ENCODE measurements at regions not wholly inside any gene's neighbourhood (a gene's known extent, or its start where the extent isn't known, plus 50 kb on each side); places are given as distances from the start of the nearest gene placed in this dataset.

GRCh38 chr6:15714658-15715057, 51.8 kb upstream of the DTNBP1 start:
- RAD21 ChIA-PET (ENCODE audit: low non-redundant PET in 1 of 2, low total read pairs in 2 of 2, uncharacterized antibody in 2 of 2, unreplicated experiment in 2 of 2), result no interaction called here
- BruUV-seq (replicated peaks), result no TSS peak
- no peaks in the 10 kb centered on the region for H3K27me3 ChIP-seq (ENCODE audit: insufficient read depth, low read length)

GRCh38 chr6:15713325-15713724, 50.5 kb upstream of the DTNBP1 start:
- intact Hi-C loops (cut with micrococcal nuclease), result no loop called here
- H3K4me2 ChIP-seq (ENCODE audit: low read length), result no peak overlapping the region
- no peak overlapping the region for H3K9ac ChIP-seq (ENCODE audit: low read length)
- ATAC-seq, result no peak
- POLR2A ChIA-PET, result no interaction called here
- no peak overlapping the region for H3K27ac ChIP-seq (ENCODE audit: low read depth, low read length)
- no peaks in the 10 kb centered on the region for H3K27me3 ChIP-seq (ENCODE audit: insufficient read depth, low read length)
- no peaks in the 10 kb centered on the region for H4K20me1 ChIP-seq (ENCODE audit: insufficient read depth)
- no peak overlapping the region for H2AFZ ChIP-seq (ENCODE audit: low read depth, low read length, poor library complexity, severe bottlenecking)
- CTCF ChIA-PET, result no interaction called here
- RAD21 ChIA-PET (ENCODE audit: low non-redundant PET in 1 of 2, low total read pairs in 2 of 2, uncharacterized antibody in 2 of 2, unreplicated experiment in 2 of 2), result no interaction called here
- H3K79me2 ChIP-seq (ENCODE audit: insufficient read depth, low read length), result no peaks in the 10 kb centered on the region
- H3K9me2 ChIP-seq (ENCODE audit: insufficient read depth), result no peaks in the 10 kb centered on the region
- BruUV-seq (replicated peaks), result no TSS peak
- H3K4me1 ChIP-seq (ENCODE audit: control insufficient read depth in 1 of 2, insufficient read depth in 2 of 2, low read length in 2 of 2), result peaks cover 0 to 5% of the 10 kb centered on the region in 2 experiments; a peak in 1 of 4 replicates
- H3K36me3 ChIP-seq (ENCODE audit: control insufficient read depth in 1 of 2, insufficient read depth in 2 of 2, low read length in 2 of 2), result no peaks in the 10 kb centered on the region
- DNase-seq (ENCODE audit: low read depth, low spot score), result no peak
- no peak overlapping the region for H3K4me3 ChIP-seq (replicated peaks in 1 of 2; ENCODE audit: low read depth in 1 of 2, low read length in 2 of 2)
- no peaks in the 10 kb centered on the region for H3K9me3 ChIP-seq (ENCODE audit: control insufficient read depth in 1 of 2, insufficient read depth in 1 of 2, low read depth in 1 of 2, low read length in 2 of 2)
- TF ChIP-seq, protein P1, sequence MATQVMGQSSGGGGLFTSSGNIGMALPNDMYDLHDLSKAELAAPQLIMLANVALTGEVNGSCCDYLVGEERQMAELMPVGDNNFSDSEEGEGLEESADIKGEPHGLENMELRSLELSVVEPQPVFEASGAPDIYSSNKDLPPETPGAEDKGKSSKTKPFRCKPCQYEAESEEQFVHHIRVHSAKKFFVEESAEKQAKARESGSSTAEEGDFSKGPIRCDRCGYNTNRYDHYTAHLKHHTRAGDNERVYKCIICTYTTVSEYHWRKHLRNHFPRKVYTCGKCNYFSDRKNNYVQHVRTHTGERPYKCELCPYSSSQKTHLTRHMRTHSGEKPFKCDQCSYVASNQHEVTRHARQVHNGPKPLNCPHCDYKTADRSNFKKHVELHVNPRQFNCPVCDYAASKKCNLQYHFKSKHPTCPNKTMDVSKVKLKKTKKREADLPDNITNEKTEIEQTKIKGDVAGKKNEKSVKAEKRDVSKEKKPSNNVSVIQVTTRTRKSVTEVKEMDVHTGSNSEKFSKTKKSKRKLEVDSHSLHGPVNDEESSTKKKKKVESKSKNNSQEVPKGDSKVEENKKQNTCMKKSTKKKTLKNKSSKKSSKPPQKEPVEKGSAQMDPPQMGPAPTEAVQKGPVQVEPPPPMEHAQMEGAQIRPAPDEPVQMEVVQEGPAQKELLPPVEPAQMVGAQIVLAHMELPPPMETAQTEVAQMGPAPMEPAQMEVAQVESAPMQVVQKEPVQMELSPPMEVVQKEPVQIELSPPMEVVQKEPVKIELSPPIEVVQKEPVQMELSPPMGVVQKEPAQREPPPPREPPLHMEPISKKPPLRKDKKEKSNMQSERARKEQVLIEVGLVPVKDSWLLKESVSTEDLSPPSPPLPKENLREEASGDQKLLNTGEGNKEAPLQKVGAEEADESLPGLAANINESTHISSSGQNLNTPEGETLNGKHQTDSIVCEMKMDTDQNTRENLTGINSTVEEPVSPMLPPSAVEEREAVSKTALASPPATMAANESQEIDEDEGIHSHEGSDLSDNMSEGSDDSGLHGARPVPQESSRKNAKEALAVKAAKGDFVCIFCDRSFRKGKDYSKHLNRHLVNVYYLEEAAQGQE (IDR thresholded peaks at IDR 0.05; ENCODE audit: low read depth), result no peak
- no peak for TF ChIP-seq POLR2A (IDR thresholded peaks at IDR 0.05; ENCODE audit: borderline replicate concordance, extremely low read depth, insufficient read depth, insufficient read length)
- no peak for TF ChIP-seq RAD21 (IDR thresholded peaks at IDR 0.05; ENCODE audit: low read depth)
- TF ChIP-seq ZFX (IDR thresholded peaks at IDR 0.05), result no peak
- no peak for TF ChIP-seq YY1 (IDR thresholded peaks at IDR 0.05; ENCODE audit: extremely low read depth, insufficient replicate concordance, low read depth, low read length)
- TF ChIP-seq CBX3 (IDR thresholded peaks at IDR 0.05; ENCODE audit: low read depth), result no peak
- no peak for TF ChIP-seq ZNF274 (IDR thresholded peaks at IDR 0.05; ENCODE audit: low read depth, low read length)
- TF ChIP-seq JUND (IDR thresholded peaks at IDR 0.05), result no peak
- no peak for TF ChIP-seq SIN3A (IDR thresholded peaks at IDR 0.05; ENCODE audit: low read depth)
- TF ChIP-seq POLR2AphosphoS5 (IDR thresholded peaks at IDR 0.05; ENCODE audit: low read depth, low read length), result no peak
- no peak for TF ChIP-seq ZBTB33 (IDR thresholded peaks at IDR 0.05; ENCODE audit: extremely low read depth, insufficient replicate concordance, low read length)
- TF ChIP-seq CEBPB (IDR thresholded peaks at IDR 0.05; ENCODE audit: low read depth), result no peak
- no peak for TF ChIP-seq CTCF (IDR thresholded peaks at IDR 0.05 in 2 of 3, conservative IDR thresholded peaks at IDR 0.05 in 1 of 3; ENCODE audit: borderline replicate concordance in 1 of 3, insufficient read depth in 1 of 3, low read depth in 2 of 3, low read length in 2 of 3)

More at GRCh38 chr6:15714658-15715057, 51.8 kb upstream of the DTNBP1 start:
- Histone ChIP-seq H3K27ac (ENCODE audit: low read depth, low read length) (no peak overlapping the region), H3K4me2 (ENCODE audit: low read length) (no peak overlapping the region), H4K20me1 (ENCODE audit: insufficient read depth) (no peaks in the 10 kb centered on the region), H2AFZ (ENCODE audit: low read depth, low read length, poor library complexity, severe bottlenecking) (no peak overlapping the region), H3K4me3 (replicated peaks in 1 of 2; ENCODE audit: low read depth in 1 of 2, low read length in 2 of 2) (no peak overlapping the region), H3K36me3 (ENCODE audit: control insufficient read depth in 1 of 2, insufficient read depth in 2 of 2, low read length in 2 of 2) (no peaks in the 10 kb centered on the region), H3K79me2 (ENCODE audit: insufficient read depth, low read length) (no peaks in the 10 kb centered on the region), H3K4me1 (ENCODE audit: control insufficient read depth in 1 of 2, insufficient read depth in 2 of 2, low read length in 2 of 2) (peaks cover 0 to 5% of the 10 kb centered on the region in 2 experiments; a peak in 1 of 4 replicates), H3K9me3 (ENCODE audit: control insufficient read depth in 1 of 2, insufficient read depth in 1 of 2, low read depth in 1 of 2, low read length in 2 of 2) (no peaks in the 10 kb centered on the region), H3K9ac (ENCODE audit: low read length) (no peak overlapping the region), H3K9me2 (ENCODE audit: insufficient read depth) (no peaks in the 10 kb centered on the region)
- ChIA-PET POLR2A (no interaction called here), CTCF (no interaction called here)
- TF ChIP-seq POLR2AphosphoS5 (IDR thresholded peaks at IDR 0.05; ENCODE audit: low read depth, low read length) (no peak), EZH2 (IDR thresholded peaks at IDR 0.05) (no peak), POLR2A (IDR thresholded peaks at IDR 0.05; ENCODE audit: borderline replicate concordance, extremely low read depth, insufficient read depth, insufficient read length) (no peak), EZH2phosphoT487 (IDR thresholded peaks at IDR 0.05; ENCODE audit: borderline replicate concordance) (no peak)
- ATAC-seq (no peak), DNase-seq (ENCODE audit: low read depth, low spot score) (no peak)
- intact Hi-C loops (cut with micrococcal nuclease), result no loop called here
